Neural cell (in vitro differentiated cells): ENCODE measurements at regions not wholly inside any gene's neighbourhood (a gene's known extent, or its start where the extent isn't known, plus 50 kb on each side); places are given as distances from the start of the nearest gene placed in this dataset.

Source experiments
- CTCF ChIP-seq: fragments of 450-650 bp; IDR thresholded peaks from 2 replicates; pipeline ENCODE4 v1.5.1; 2014; ENCODE audit warnings: antibody characterized with exemption, mild to moderate bottlenecking, moderate library complexity; ENCODE audit not compliant: poor library complexity, severe bottlenecking
- EP300 ChIP-seq: fragments of 450-650 bp; conservative IDR thresholded peaks from 2 replicates; pipeline ENCODE4 v1.6.1; 2014; ENCODE audit warnings: antibody characterized with exemption, mild to moderate bottlenecking, moderate library complexity; ENCODE audit not compliant: poor library complexity, severe bottlenecking
- EZH2 ChIP-seq: fragments of 200-600, 300-800 bp; shearing (Covaris generic), sonication (generic); IDR thresholded peaks from 2 replicates; pipeline ENCODE4 v1.6.1; 2014; ENCODE audit warnings: antibody characterized with exemption, low read length, borderline replicate concordance, mild to moderate bottlenecking; ENCODE audit not compliant: insufficient read depth, poor library complexity, severe bottlenecking

GRCh38 chr15:29398907-29399306 is 129.3 kb upstream of the NSMCE3 start:
- TF ChIP-seq CTCF (no peak), EP300 (no peak), EZH2 (no peak)
